Peyer's patch (tissue), 4 donors: ENCODE measurements at regions not wholly inside any gene's neighbourhood (a gene's known extent, or its start where the extent isn't known, plus 50 kb on each side); places are given as distances from the start of the nearest gene placed in this dataset.
A peak's percentile ranks its signal among the peaks of the same experiment; 100 is the strongest.
"Not testable (repeated sequence)": the region's sequence is repeated elsewhere in the genome, so short reads cannot be mapped to it uniquely, and the experiment has no call there.

Experiments
- DNase-seq, 3 donors: peaks; one replicate each; pipeline ENCODE4 v3.0.0-alpha.2; 2017 to 2019
- H3K27ac ChIP-seq, 4 donors: fragments of 200-600 bp; sonication (generic); one replicate each; pipeline ENCODE4 v1.5.1; 2016 to 2019
- H3K27me3 ChIP-seq, 2 donors: fragments of 200-600 bp; sonication (generic); one replicate each; pipeline ENCODE4 v1.5.1; 2019
- H3K36me3 ChIP-seq, 3 donors: fragments of 200-600 bp; sonication (generic); one replicate each; pipeline ENCODE4 v1.5.1; 2016 to 2019
- H3K4me1 ChIP-seq, 4 donors: fragments of 200-600 bp; sonication (generic); one replicate each; pipeline ENCODE4 v1.5.1; 2016 to 2019
- H3K4me3 ChIP-seq, 4 donors: fragments of 200-600 bp; sonication (generic); 1 replicate in 3 of 4; 2 replicates in 1 of 4; pipeline ENCODE4 v1.5.1; 2016 to 2019; ENCODE audit warnings: mild to moderate bottlenecking in 1 of 4
- H3K9me3 ChIP-seq, 4 donors: fragments of 200-600 bp; sonication (generic); one replicate each; pipeline ENCODE4 v1.5.1; 2016 to 2019; ENCODE audit warnings: mild to moderate bottlenecking in 1 of 4
- CTCF ChIP-seq, 6 experiments: fragments of 450-650 bp in 4 of 6; fragments of 200-600 bp in 2 of 6; sonication (generic) in 1 of 6; IDR thresholded peaks; one replicate each; pipeline ENCODE4 v1.5.1; 2017 to 2019; ENCODE audit warnings: antibody characterized with exemption in 6 of 6, mild to moderate bottlenecking in 3 of 6, moderate library complexity in 1 of 6
- POLR2A ChIP-seq, 2 donors: fragments of 450-650 bp; IDR thresholded peaks; one replicate each; pipeline ENCODE4 v1.5.1; 2017; ENCODE audit warnings: antibody characterized with exemption in 2 of 2, mild to moderate bottlenecking in 2 of 2, moderate library complexity in 2 of 2

- no peaks in the 10 kb centered on the region for H3K4me1 ChIP-seq
- H3K27me3 ChIP-seq, result no peaks in the 10 kb centered on the region
- no peak overlapping the region for H3K4me3 ChIP-seq
- no peaks in the 10 kb centered on the region for H3K9me3 ChIP-seq
- H3K36me3 ChIP-seq, result no peaks in the 10 kb centered on the region
- no peak for TF ChIP-seq CTCF (IDR thresholded peaks at IDR 0.05)
- no peak for TF ChIP-seq POLR2A (IDR thresholded peaks at IDR 0.05)
- no peak overlapping the region for H3K27ac ChIP-seq
- no peak for DNase-seq
These were observed 68.7 kb downstream of the VSIG4 start for GRCh38 chrX:65971151-65971550.

DNA sequence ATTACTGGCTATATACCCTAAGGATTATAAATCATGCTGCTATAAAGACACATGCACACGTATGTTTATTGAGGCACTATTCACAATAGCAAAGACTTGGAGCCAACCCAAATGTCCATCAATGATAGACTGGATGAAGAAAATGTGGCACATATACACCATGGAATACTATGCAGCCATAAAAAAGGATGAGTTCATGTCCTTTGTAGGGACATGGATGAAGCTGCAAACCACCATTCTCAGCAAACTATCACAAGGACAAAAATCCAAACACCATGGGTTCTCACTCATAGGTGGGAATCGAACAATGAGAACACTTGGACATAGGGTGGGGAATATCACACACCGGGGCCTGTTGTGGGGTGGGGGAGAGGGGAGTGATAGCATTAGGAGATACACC lies 72.7 kb downstream of the VSIG4 start:
- not testable (repeated sequence) for H3K9me3 ChIP-seq, DNase-seq, H3K27me3 ChIP-seq, H3K36me3 ChIP-seq, H3K4me1 ChIP-seq, H3K27ac ChIP-seq, H3K4me3 ChIP-seq

DNA sequence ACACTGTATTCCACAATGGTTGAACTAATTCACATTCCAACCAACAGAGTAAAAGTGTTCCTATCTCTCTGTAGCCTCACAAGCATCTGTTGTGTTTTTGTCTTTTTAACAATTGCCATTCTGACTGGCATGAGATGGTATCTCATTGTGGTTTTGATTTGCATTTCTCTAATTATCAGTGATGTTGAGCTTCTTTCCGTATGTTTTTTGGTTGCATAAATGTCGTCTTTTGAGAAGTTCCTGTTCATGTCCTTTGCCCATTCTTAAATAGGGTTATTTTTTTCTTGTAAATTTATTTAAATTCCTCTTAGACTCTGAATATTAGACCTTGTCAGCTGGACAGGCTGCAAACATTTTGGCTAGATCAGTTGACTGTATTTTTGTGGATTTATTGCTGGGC lies 78.2 kb downstream of the VSIG4 start:
- H3K27me3 ChIP-seq, result no peaks in the 10 kb centered on the region
- no peaks in the 10 kb centered on the region for H3K36me3 ChIP-seq
- no peaks in the 10 kb centered on the region for H3K9me3 ChIP-seq
- H3K4me3 ChIP-seq, result no peak overlapping the region
- no peak for TF ChIP-seq POLR2A (IDR thresholded peaks at IDR 0.05)
- TF ChIP-seq CTCF (IDR thresholded peaks at IDR 0.05), result no peak
- H3K4me1 ChIP-seq, result no peaks in the 10 kb centered on the region
- H3K27ac ChIP-seq, result no peak overlapping the region
- no peak for DNase-seq

GRCh38 chrX:65948103-65948502 lies 91.8 kb downstream of the VSIG4 start:
- no peak overlapping the region for H3K4me3 ChIP-seq
- H3K4me1 ChIP-seq, result no peaks in the 10 kb centered on the region
- no peaks in the 10 kb centered on the region for H3K27me3 ChIP-seq
- DNase-seq, result no peak
- no peaks in the 10 kb centered on the region for H3K36me3 ChIP-seq
- H3K9me3 ChIP-seq, result no peaks in the 10 kb centered on the region
- no peak for TF ChIP-seq POLR2A (IDR thresholded peaks at IDR 0.05)
- TF ChIP-seq CTCF (IDR thresholded peaks at IDR 0.05), result no peak
- no peak overlapping the region for H3K27ac ChIP-seq

DNA sequence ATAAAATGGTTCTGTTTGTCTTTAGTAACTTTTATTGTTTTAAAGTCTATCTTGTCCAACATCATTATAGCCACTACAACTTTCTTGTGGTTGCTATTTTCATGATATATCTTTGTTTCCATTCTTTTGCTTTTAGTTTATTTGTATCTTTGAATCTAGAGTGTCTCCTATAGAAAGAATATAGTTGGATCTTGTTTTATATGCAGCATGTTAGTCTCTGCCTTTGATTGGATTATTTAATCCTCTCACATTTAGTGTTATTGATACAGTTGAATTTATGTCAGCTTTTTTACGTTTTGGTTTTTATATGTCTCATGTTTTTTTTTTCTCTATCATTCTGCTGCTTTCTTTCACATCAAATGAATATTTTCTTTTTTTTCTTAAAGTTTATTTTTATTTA lies 98.1 kb downstream of the VSIG4 start:
- Histone ChIP-seq H3K36me3 (no peaks in the 10 kb centered on the region), H3K27ac (no peak overlapping the region), H3K27me3 (no peaks in the 10 kb centered on the region), H3K4me3 (no peak overlapping the region), H3K4me1 (no peaks in the 10 kb centered on the region), H3K9me3 (no peaks in the 10 kb centered on the region)
- DNase-seq, result no peak
- TF ChIP-seq CTCF (IDR thresholded peaks at IDR 0.05) (no peak), POLR2A (IDR thresholded peaks at IDR 0.05) (no peak)

GRCh38 chrX:65933085-65933589 lies 106.7 kb downstream of the VSIG4 start:
- DNase-seq, result no peak
- Histone ChIP-seq H3K4me1 (no peaks in the 10 kb centered on the region), H3K36me3 (no peaks in the 10 kb centered on the region), H3K4me3 (no peak overlapping the region), H3K27me3 (no peaks in the 10 kb centered on the region), H3K9me3 (no peaks in the 10 kb centered on the region), H3K27ac (peak overlapping the region in 1 of 4 donors; percentile 1)
- no peak for TF ChIP-seq POLR2A (IDR thresholded peaks at IDR 0.05)
- TF ChIP-seq CTCF (IDR thresholded peaks at IDR 0.05), result no peak
